GM18861 (cell line): ENCODE measurements at regions not wholly inside any gene's neighbourhood (a gene's known extent, or its start where the extent isn't known, plus 50 kb on each side); places are given as distances from the start of the nearest gene placed in this dataset.

ENCODE experiments used
- ATAC-seq: cut with Tn5 transposase; IDR thresholded peaks from one replicate; pipeline ENCODE4 v1.9.1; 2021; ENCODE audit not compliant: unreplicated experiment

DNA sequence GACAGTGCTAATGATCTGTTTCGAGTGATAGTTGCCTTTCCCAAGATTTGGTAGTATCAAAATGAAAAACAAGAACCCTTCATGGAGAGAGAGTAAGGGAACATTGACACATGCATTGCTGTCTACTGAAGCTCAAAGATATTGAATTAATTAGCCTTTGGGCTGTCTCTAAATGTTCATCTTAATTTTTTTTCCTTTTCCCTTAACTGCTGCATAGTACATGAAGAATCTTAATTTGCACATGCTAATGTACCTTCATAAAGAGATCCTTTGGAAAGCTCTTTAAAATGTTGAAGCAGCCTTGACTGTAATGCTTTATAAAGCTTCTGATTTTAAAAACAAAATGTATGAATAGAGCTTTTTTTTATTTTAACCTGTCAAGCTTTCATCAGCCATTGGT, 452.2 kb downstream of the TUSC7 start:
- no peak for ATAC-seq

DNA sequence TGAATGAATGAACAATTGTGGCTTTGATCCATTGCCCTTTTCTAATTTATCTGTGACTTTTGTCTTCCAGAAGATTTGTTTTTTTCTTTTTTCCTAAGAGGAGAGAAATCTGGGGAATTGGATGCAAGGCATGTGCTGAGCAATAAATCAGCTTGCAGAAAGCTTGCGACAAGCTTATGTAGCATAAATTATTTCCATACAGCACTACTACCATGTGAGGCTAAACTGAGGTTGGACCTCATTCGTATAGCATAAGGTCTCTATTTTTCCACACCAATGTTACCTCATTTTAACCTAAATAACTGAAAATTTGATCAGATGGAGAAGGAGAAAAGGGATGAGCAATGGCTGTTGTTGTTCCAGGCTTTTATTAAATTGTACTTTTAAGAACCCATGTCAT, 455.6 kb downstream of the TUSC7 start:
- ATAC-seq, result no peak

DNA sequence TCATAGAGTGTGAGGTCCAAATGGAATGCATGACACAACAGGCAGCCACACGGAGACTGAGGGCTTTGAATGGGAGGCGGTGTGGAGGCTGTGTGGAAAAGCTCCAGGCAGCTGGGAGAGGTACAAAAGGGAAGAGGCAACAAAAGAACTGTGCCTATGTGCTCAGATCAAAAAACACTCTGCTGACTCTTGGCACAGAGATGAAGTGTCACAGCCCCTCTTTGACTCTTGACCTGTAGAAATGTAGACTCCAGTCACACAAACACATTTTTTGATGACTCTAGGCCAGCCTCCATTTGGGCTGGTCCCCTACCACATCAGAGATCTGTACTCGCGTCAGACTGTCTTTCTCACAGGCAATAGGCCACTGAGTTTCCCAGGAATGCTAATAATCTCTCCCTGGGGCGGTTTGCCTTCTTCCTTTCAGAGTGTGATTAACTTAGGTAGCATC, 456.0 kb downstream of the TUSC7 start:
- ATAC-seq, result no peak

GRCh38 chr3:117168896-117169295, 459.3 kb downstream of the TUSC7 start:
- no peak for ATAC-seq

DNA sequence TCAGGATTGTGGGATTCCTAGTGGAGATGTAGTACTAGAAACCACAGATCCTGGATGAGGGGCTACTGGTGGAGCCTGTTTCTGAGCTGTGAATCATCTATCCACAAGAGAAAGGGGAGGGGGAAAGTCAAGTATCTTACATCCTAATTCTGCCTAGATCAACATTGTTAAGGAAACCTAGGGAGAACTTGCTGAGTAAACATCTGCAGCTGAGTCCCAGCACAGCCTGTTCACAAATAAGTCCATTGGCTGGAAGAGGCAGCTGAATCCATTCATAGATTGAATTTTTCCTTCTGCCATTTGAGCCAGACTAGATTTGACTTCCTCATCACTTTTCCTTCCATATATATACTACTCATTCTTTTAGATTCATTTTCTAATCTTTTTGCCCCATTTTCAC, 460.5 kb downstream of the TUSC7 start:
- no peak for ATAC-seq

GRCh38 chr3:117171124-117171523, 461.5 kb downstream of the TUSC7 start:
- ATAC-seq, result no peak

- ATAC-seq, result no peak
Measured at GRCh38 chr3:117172426-117172825, 462.8 kb downstream of the TUSC7 start.

DNA sequence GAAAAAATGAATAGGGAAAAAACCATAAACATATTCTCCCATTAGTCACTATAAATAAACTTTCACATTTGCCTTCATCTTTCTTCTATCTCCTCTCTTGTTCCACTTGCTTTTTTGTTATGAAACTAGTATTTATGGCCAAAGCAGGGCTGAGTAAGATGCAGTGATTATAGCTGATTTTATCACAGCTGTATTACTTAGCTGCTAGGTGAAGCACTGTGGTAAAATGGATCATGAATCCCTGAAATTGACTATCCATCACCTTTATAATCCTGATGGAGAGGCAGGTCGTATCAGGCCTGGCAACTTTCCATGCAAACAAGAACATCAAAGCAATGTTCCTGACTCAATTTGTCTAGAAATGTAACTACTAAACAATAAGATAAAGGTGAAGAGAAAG, 471.6 kb downstream of the TUSC7 start:
- ATAC-seq, result no peak

DNA sequence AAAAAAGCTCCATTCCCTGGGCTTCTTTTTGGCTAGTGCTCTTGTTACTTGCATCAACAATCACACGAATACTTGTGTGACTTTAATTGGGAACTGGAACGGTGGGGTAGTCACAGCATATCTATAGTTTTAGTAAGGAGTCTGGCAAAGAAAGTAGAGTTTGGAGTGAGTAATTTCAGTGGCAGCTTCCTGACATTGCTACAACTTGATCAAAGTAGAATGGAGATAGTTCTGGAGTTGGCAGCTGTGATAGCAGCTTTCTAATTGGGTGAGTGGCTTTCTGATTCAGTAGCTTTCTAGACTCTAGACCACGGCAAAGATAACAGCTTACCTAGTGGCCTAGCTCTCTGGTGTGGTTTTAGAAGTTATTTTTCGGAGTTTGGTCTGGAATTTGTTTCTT, 475.0 kb downstream of the TUSC7 start:
- ATAC-seq, result no peak

DNA sequence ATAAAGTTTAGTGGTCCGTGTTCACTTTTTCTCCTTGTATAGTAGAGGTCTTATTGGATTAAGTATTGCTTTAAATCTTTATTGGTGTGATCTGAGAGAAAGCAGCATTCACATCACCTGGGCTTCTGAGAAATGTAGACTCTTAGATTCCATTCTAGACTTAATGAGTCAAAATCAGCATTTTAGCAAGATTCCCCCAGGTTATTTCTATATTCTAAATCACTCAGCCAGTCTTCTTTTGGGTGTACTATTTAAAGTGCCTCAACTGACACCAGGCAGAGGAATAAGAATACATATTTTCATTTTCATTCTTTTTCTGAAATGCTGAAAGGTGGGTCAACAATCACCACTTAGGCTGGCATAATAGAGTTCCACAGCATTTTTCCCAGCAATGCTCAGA, 481.7 kb downstream of the TUSC7 start:
- ATAC-seq, result no peak

DNA sequence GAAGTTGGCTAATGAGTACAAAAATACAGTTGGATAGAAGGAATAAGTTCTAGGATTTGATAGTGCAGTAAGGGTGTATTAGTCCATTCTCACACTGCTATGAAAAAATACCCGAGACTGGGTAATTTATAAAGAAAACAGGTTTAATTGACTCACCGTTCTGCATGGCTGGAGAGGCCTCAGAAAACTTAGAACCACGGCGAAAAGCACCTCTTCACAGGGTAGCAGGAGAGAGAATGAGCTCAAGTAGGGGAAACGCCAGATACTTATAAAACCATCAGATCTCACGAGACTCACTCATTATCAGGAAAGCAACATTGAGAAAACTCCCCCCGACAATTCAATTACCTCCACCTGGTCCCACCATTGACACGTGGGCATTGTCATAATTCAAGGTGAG, 483.3 kb downstream of the TUSC7 start:
- ATAC-seq, result peak; percentile 39

- ATAC-seq, result no peak
Measured at GRCh38 chr3:117193390-117193789, 483.8 kb downstream of the TUSC7 start.

DNA sequence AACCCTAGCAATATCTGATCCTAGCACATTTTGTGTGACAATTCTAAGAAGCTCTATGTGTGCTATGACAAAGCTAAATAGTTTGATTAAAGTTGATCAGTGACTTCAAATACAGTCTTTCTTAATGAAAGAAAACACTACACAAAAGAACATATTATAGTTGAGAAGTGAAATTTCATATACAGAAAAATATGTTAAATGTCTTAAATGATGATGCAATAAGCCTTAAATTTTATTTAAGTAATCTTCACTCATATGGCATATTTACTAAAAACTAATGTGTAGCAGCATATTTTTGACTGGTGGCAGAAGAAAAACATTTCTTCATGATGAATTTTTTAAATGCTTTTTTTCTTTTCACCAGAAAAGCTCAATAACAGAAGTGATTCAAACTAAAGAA, 485.5 kb downstream of the TUSC7 start:
- ATAC-seq, result no peak

DNA sequence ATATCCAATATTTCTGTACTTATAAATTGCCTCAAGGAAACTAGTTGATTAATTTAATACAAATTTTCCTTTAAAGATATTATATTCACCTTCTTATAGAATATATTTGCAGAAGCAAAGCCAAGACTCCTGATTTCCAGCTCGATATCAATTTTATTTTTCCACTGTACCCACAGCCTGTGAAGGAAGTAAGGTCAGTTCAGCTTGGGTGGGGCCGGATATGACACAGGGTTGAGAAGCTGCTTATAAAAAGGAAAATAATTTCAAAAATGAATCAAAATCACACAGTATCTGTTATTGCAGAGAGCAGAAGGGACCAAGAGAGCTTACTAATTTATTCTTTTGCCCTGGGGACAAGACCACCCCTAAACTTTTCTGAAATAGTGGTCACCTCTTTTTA, 491.4 kb downstream of the TUSC7 start:
- ATAC-seq, result no peak

GRCh38 chr3:117201901-117202774, 492.6 kb downstream of the TUSC7 start:
- ATAC-seq, result no peak

GRCh38 chr3:117217355-117217754, 507.8 kb downstream of the TUSC7 start:
- ATAC-seq, result no peak

GRCh38 chr3:117217760-117218316, 508.3 kb downstream of the TUSC7 start:
- no peak for ATAC-seq

- ATAC-seq, result no peak
Measured at GRCh38 chr3:117218641-117219048, 509.1 kb downstream of the TUSC7 start.

DNA sequence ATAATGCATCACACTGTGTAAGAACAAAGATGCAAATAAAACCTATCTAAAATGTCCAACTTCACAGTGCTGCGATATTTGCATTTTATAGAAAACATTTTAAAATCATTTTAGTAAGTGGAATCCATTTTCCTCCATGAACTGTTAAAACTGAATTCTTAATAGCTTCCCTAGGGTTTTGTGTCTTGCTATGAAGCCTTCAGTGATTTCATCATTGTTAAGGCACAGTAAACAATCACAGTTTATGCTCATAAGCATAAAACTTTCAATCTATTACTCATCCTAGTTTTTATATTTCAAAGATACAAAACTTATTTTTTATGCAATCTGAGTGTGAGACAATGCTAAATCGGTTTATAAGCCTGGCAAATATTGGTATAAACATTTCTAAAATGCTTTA, 509.7 kb downstream of the TUSC7 start:
- ATAC-seq, result no peak

DNA sequence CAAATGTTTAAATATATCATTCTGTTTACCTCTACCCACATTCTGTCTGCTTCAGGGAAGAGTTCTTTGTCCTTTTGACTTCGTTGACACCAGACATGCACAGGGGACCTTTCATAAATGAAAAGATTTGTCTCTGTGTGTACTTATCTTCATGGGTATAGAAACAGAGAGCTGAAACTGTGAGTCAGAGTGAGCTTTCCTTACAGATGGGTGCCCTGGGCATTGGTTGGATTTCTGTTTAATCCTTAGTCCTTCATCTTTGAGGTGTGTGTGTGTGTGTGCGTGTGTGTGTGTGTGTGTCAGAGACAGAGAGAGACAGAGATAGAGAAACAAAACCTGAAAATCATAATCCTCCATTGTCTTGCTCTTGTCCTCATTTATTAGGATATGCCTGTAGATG, 517.4 kb downstream of the TUSC7 start:
- no peak for ATAC-seq

GRCh38 chr3:117228466-117228865, 518.9 kb downstream of the TUSC7 start:
- no peak for ATAC-seq

- ATAC-seq, result no peak
Measured at GRCh38 chr3:117230924-117231323, 521.3 kb downstream of the TUSC7 start.

GRCh38 chr3:117234331-117234730, 524.8 kb downstream of the TUSC7 start:
- no peak for ATAC-seq
